ENCODE measurements at regions not wholly inside any gene's neighbourhood (a gene's known extent, or its start where the extent isn't known, plus 50 kb on each side); places are given as distances from the start of the nearest gene placed in this dataset.

GRCh38 chr6:126477678-126478077, 137.8 kb downstream of the CENPW start:
- Histone ChIP-seq H3K27me3 (ENCODE audit: low read depth) (no peaks in the 10 kb centered on the region), H3K4me3 (no peak overlapping the region), H3K9me3 (no peaks in the 10 kb centered on the region), H3K4me1 (no peaks in the 10 kb centered on the region), H3K36me3 (replicated peaks) (no peaks in the 10 kb centered on the region)
- in situ Hi-C loops (cut with MboI; ENCODE audit: low sequenced_read_pairs) = no loop called here
- no peak for DNase-seq (ENCODE audit: low spot score in 2 of 2)

DNA sequence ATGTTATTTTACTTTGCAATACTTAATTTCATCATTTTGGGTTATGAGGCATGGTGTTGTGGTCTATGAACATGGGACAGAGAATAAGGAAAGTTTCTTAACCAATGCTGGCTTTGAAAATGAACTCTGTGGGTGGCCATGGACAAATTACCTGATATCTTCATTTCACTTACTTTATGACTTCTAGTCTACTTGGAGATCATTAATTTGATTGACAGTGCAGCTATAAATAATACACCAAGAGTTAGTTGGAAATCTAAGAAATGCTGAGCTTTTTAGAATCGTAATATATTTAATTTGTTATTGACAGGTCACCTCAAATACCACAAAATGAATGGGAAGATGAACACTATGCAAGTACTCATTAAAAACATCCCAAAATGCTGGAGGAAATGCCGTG, 140.4 kb downstream of the CENPW start:
- Histone ChIP-seq H3K36me3 (replicated peaks) (no peaks in the 10 kb centered on the region), H3K27me3 (ENCODE audit: low read depth) (no peaks in the 10 kb centered on the region), H3K4me1 (no peaks in the 10 kb centered on the region), H3K4me3 (no peak overlapping the region), H3K9me3 (no peaks in the 10 kb centered on the region)
- in situ Hi-C loops (cut with MboI; ENCODE audit: low sequenced_read_pairs) = no loop called here
- DNase-seq (ENCODE audit: low spot score in 2 of 2) = no peak

- Histone ChIP-seq H3K9me3 (no peaks in the 10 kb centered on the region), H3K4me3 (no peak overlapping the region), H3K27me3 (ENCODE audit: low read depth) (no peaks in the 10 kb centered on the region), H3K4me1 (no peaks in the 10 kb centered on the region), H3K36me3 (replicated peaks) (no peaks in the 10 kb centered on the region)
- in situ Hi-C loops (cut with MboI; ENCODE audit: low sequenced_read_pairs) = no loop called here
- no peak for DNase-seq (ENCODE audit: low spot score in 2 of 2)
Observed at GRCh38 chr6:126481319-126481718, 141.4 kb downstream of the CENPW start.

DNA sequence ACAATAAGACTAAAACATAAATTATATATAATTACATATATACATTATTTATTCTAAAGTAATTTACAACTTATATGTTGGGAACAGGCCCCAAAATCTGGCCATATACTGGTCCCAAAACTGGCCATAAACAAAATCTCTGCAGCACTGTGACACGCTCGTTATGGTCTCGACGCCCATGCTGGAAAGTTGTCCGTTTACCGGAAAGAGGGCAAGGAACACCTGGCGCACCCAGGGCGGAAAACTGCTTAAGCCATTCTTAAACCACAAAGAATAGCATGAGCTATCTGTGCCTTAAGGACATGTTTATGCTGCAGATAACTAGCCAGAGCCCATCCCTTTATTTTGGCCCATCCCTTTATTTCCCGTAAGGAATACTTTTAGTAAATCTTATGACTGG, 164.9 kb downstream of the CENPW start:
- no peaks in the 10 kb centered on the region for H3K36me3 ChIP-seq (replicated peaks)
- H3K4me3 ChIP-seq = no peak overlapping the region
- no peaks in the 10 kb centered on the region for H3K4me1 ChIP-seq
- no peaks in the 10 kb centered on the region for H3K27me3 ChIP-seq (ENCODE audit: low read depth)
- H3K9me3 ChIP-seq = no peaks in the 10 kb centered on the region
- no peak for DNase-seq (ENCODE audit: low spot score in 2 of 2)
- in situ Hi-C loops (cut with MboI; ENCODE audit: low sequenced_read_pairs) = no loop called here

- in situ Hi-C loops (cut with MboI; ENCODE audit: low sequenced_read_pairs) = no loop called here
- Histone ChIP-seq H3K4me1 (no peaks in the 10 kb centered on the region), H3K27me3 (ENCODE audit: low read depth) (no peaks in the 10 kb centered on the region), H3K9me3 (no peaks in the 10 kb centered on the region), H3K4me3 (no peak overlapping the region), H3K36me3 (replicated peaks) (no peaks in the 10 kb centered on the region)
- DNase-seq (ENCODE audit: low spot score in 2 of 2) = no peak
Observed at GRCh38 chr6:126513198-126513597, 173.3 kb downstream of the CENPW start.

DNA sequence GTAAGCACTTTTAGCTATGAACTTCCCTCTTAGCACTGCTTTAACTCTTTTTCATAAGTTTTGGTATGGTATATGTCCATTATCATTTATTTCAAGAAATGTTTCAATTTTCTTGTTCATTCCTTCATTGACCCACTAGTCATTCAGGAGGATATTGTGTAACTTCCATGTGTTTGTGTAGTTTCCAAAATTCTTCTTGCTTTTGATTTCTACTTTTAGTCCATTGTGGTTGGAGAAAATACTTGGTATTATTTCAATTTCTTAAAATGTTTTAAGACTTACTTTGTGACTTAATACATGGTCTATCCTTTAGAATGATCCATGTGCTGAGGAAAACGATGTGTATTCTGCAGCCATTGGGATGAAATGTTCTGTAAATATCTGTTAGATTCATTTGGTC, 176.5 kb downstream of the CENPW start:
- no peaks in the 10 kb centered on the region for H3K27me3 ChIP-seq (ENCODE audit: low read depth)
- H3K4me3 ChIP-seq = no peak overlapping the region
- no peaks in the 10 kb centered on the region for H3K9me3 ChIP-seq
- DNase-seq (ENCODE audit: low spot score in 2 of 2) = no peak
- in situ Hi-C loops (cut with MboI; ENCODE audit: low sequenced_read_pairs) = no loop called here
- no peaks in the 10 kb centered on the region for H3K36me3 ChIP-seq (replicated peaks)
- H3K4me1 ChIP-seq = no peaks in the 10 kb centered on the region

- no peaks in the 10 kb centered on the region for H3K27me3 ChIP-seq (ENCODE audit: low read depth)
- no peak for DNase-seq (ENCODE audit: low spot score in 2 of 2)
- no peaks in the 10 kb centered on the region for H3K4me1 ChIP-seq
- in situ Hi-C loops (cut with MboI; ENCODE audit: low sequenced_read_pairs) = no loop called here
- H3K4me3 ChIP-seq = no peak overlapping the region
- H3K9me3 ChIP-seq = no peaks in the 10 kb centered on the region
- H3K36me3 ChIP-seq (replicated peaks) = no peaks in the 10 kb centered on the region
Observed at GRCh38 chr6:126524811-126525326, 185.0 kb downstream of the CENPW start.

- in situ Hi-C loops (cut with MboI; ENCODE audit: low sequenced_read_pairs) = no loop called here
- DNase-seq (ENCODE audit: low spot score in 2 of 2) = no peak
- Histone ChIP-seq H3K9me3 (no peaks in the 10 kb centered on the region), H3K36me3 (replicated peaks) (no peaks in the 10 kb centered on the region), H3K27me3 (ENCODE audit: low read depth) (no peaks in the 10 kb centered on the region), H3K4me3 (no peak overlapping the region), H3K4me1 (no peaks in the 10 kb centered on the region)
Observed at GRCh38 chr6:126526547-126526946, 186.6 kb downstream of the CENPW start.

DNA sequence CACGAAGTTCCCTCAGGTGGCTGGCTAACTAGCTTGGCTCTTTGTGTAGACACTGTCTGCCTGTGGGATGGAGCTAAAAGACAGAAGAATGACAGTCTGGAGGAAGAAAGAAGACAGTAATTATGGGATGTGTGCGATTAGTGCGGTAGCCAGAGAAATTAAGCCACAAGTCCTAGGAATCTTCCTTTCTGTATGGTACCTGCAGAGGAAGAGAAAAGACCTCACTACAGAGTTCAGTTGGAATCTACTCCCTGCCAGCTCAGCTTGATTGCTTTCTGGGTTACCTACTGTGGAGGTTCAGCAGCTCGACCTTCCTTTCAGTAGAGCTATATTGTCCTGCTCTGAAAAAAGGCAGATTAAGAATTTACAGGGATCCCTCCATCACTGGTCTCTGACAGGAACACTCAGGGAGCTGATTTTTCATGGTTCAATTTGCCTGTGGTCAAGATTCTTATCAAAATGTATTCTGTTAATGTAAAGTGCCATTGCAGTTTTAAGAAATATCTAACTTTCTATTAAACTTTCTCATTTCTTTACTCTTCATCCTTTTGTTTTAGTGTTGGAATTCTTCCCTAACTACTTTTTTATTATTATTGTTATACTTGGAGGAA, 187.2 kb downstream of the CENPW start:
- no peak overlapping the region for H3K4me3 ChIP-seq
- no peaks in the 10 kb centered on the region for H3K4me1 ChIP-seq
- DNase-seq (ENCODE audit: low spot score in 2 of 2) = no peak
- no peaks in the 10 kb centered on the region for H3K9me3 ChIP-seq
- H3K36me3 ChIP-seq (replicated peaks) = no peaks in the 10 kb centered on the region
- in situ Hi-C loops (cut with MboI; ENCODE audit: low sequenced_read_pairs) = no loop called here
- no peaks in the 10 kb centered on the region for H3K27me3 ChIP-seq (ENCODE audit: low read depth)

DNA sequence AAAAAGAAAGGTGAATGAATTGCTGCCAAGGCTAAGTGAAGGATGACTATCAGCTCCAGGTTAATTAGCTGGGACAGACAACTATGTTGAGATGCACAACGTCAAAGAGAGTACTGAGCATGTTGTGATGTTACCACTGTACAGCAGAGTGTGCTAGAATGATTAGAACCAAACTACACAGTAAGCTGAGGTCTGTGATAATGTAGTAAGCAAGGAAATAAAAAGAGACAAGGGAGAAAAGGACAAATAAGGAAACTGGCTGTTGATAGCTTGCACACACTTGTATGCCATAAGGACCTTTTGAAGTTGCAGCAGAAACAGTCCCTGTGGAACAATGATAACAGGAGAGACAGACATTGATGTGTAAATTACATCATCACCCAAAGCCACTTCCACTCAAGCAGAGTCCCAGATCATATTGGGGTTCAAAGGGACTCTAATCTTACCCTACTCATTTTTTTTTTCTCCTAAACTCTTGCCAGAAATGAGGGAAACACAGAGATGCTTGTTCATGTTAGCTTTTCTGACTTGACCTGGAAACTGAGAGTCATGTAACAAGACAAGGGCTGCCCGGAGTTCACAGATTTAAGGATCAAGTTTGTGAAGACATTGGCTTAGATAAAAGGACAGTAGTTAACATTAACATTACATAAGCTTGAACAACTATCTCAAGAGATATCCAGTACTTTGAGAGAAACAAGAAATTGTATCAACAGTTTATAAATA, 189.9 kb downstream of the CENPW start:
- no peaks in the 10 kb centered on the region for H3K9me3 ChIP-seq
- no peak for DNase-seq (ENCODE audit: low spot score in 2 of 2)
- in situ Hi-C loops (cut with MboI; ENCODE audit: low sequenced_read_pairs) = no loop called here

GRCh38 chr6:126530775-126531174, 190.9 kb downstream of the CENPW start:
- Histone ChIP-seq H3K4me1 (no peaks in the 10 kb centered on the region), H3K9me3 (no peaks in the 10 kb centered on the region), H3K36me3 (replicated peaks) (no peaks in the 10 kb centered on the region), H3K4me3 (no peak overlapping the region), H3K27me3 (ENCODE audit: low read depth) (no peaks in the 10 kb centered on the region)
- in situ Hi-C loops (cut with MboI; ENCODE audit: low sequenced_read_pairs) = no loop called here
- DNase-seq (ENCODE audit: low spot score in 2 of 2) = no peak

More for the DNA sequence above, 189.9 kb downstream of the CENPW start:
- Histone ChIP-seq H3K4me3 (no peak overlapping the region), H3K36me3 (replicated peaks) (no peaks in the 10 kb centered on the region), H3K27me3 (ENCODE audit: low read depth) (no peaks in the 10 kb centered on the region), H3K4me1 (no peaks in the 10 kb centered on the region)

- in situ Hi-C loops (cut with MboI; ENCODE audit: low sequenced_read_pairs) = no loop called here
- Histone ChIP-seq H3K4me1 (no peaks in the 10 kb centered on the region), H3K36me3 (replicated peaks) (no peaks in the 10 kb centered on the region), H3K4me3 (no peak overlapping the region), H3K9me3 (no peaks in the 10 kb centered on the region), H3K27me3 (ENCODE audit: low read depth) (no peaks in the 10 kb centered on the region)
- no peak for DNase-seq (ENCODE audit: low spot score in 2 of 2)
Observed at GRCh38 chr6:126531286-126531685, 191.4 kb downstream of the CENPW start.

DNA sequence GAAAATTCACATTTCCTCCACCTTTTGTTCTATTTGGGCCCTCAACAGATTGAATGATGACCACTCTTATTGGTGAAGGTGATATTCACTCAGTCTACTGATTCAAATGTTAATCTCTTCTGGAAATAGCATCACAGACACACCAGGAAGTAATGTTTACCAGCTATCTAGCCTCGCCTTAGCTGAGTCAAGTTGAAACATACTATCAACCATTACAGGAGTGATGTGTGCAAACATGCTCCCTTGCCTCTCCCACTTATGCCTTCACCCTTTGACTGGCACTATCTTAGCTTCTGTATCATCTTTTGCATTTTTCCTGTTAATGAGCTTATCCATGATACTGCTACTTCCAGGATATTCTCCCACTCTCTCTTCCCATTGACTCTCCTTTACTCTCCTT, 191.9 kb downstream of the CENPW start:
- H3K4me3 ChIP-seq = no peak overlapping the region
- H3K27me3 ChIP-seq (ENCODE audit: low read depth) = peaks cover 4% of the 10 kb centered on the region; the same call in 1 of the 2 replicates
- in situ Hi-C loops (cut with MboI; ENCODE audit: low sequenced_read_pairs) = no loop called here
- no peaks in the 10 kb centered on the region for H3K36me3 ChIP-seq (replicated peaks)
- no peak for DNase-seq (ENCODE audit: low spot score in 2 of 2)
- no peaks in the 10 kb centered on the region for H3K9me3 ChIP-seq
- no peaks in the 10 kb centered on the region for H3K4me1 ChIP-seq

GRCh38 chr6:126534401-126534800, 194.5 kb downstream of the CENPW start:
- Histone ChIP-seq H3K4me3 (no peak overlapping the region), H3K36me3 (replicated peaks) (no peaks in the 10 kb centered on the region), H3K9me3 (no peaks in the 10 kb centered on the region), H3K27me3 (ENCODE audit: low read depth) (peaks cover 4% of the 10 kb centered on the region; the same call in 1 of the 2 replicates), H3K4me1 (no peaks in the 10 kb centered on the region)
- DNase-seq (ENCODE audit: low spot score in 2 of 2) = no peak
- in situ Hi-C loops (cut with MboI; ENCODE audit: low sequenced_read_pairs) = no loop called here
